ENCODE measurements at regions not wholly inside any gene's neighbourhood (a gene's known extent, or its start where the extent isn't known, plus 50 kb on each side); places are given as distances from the start of the nearest gene placed in this dataset.

GRCh38 chr6:14661691-14662090 lies 544.1 kb downstream of the CD83 start:
- DNase-seq (ENCODE audit: low spot score) = no peak

- no peak for DNase-seq (ENCODE audit: low spot score)
Observed at GRCh38 chr6:14664112-14664601, 546.6 kb downstream of the CD83 start.

- DNase-seq (ENCODE audit: low spot score) = no peak
Observed at GRCh38 chr6:14664621-14665315, 547.2 kb downstream of the CD83 start.

GRCh38 chr6:14665827-14666724 lies 548.5 kb downstream of the CD83 start:
- DNase-seq (ENCODE audit: low spot score) = peak; percentile 63

GRCh38 chr6:14670806-14671205 lies 553.2 kb downstream of the CD83 start:
- no peak for DNase-seq (ENCODE audit: low spot score)

- DNase-seq (ENCODE audit: low spot score) = no peak
Observed at GRCh38 chr6:14671261-14671681, 553.7 kb downstream of the CD83 start.

GRCh38 chr6:14671937-14672336 lies 554.4 kb downstream of the CD83 start:
- no peak for DNase-seq (ENCODE audit: low spot score)

GRCh38 chr6:14673201-14673600 lies 555.6 kb downstream of the CD83 start:
- no peak for DNase-seq (ENCODE audit: low spot score)

GRCh38 chr6:14674458-14674857 lies 556.9 kb downstream of the CD83 start:
- DNase-seq (ENCODE audit: low spot score) = no peak

GRCh38 chr6:14674867-14675648 lies 557.5 kb downstream of the CD83 start:
- no peak for DNase-seq (ENCODE audit: low spot score)

GRCh38 chr6:14676064-14676463 lies 558.5 kb downstream of the CD83 start:
- no peak for DNase-seq (ENCODE audit: low spot score)

- DNase-seq (ENCODE audit: low spot score) = no peak
Observed at GRCh38 chr6:14676977-14677781, 559.6 kb downstream of the CD83 start.

GRCh38 chr6:14681699-14682487 lies 564.0 kb upstream of the JARID2 start:
- DNase-seq (ENCODE audit: low spot score) = no peak

- DNase-seq (ENCODE audit: low spot score) = no peak
Observed at GRCh38 chr6:14682812-14683211, 563.1 kb upstream of the JARID2 start.

GRCh38 chr6:14689639-14690038 lies 556.2 kb upstream of the JARID2 start:
- DNase-seq (ENCODE audit: low spot score) = no peak

GRCh38 chr6:14690120-14691056 lies 555.5 kb upstream of the JARID2 start:
- no peak for DNase-seq (ENCODE audit: low spot score)

GRCh38 chr6:14692208-14692607 lies 553.7 kb upstream of the JARID2 start:
- DNase-seq (ENCODE audit: low spot score) = no peak

GRCh38 chr6:14693301-14694192 lies 552.3 kb upstream of the JARID2 start:
- no peak for DNase-seq (ENCODE audit: low spot score)

Measured in AG08396 (cell line).